Erythroblast (primary cell): ENCODE measurements at regions not wholly inside any gene's neighbourhood (a gene's known extent, or its start where the extent isn't known, plus 50 kb on each side); places are given as distances from the start of the nearest gene placed in this dataset.

Experiments used
- GATA1 ChIP-seq: IDR thresholded peaks from 2 replicates; pipeline ENCODE4 v1.6.1; 2011; ENCODE audit warnings: low read depth, mild to moderate bottlenecking, control low read depth, low read length, moderate library complexity
- POLR2A ChIP-seq: IDR thresholded peaks from 2 replicates; pipeline ENCODE4 v1.6.1; 2011; ENCODE audit warnings: mild to moderate bottlenecking, low read length

DNA sequence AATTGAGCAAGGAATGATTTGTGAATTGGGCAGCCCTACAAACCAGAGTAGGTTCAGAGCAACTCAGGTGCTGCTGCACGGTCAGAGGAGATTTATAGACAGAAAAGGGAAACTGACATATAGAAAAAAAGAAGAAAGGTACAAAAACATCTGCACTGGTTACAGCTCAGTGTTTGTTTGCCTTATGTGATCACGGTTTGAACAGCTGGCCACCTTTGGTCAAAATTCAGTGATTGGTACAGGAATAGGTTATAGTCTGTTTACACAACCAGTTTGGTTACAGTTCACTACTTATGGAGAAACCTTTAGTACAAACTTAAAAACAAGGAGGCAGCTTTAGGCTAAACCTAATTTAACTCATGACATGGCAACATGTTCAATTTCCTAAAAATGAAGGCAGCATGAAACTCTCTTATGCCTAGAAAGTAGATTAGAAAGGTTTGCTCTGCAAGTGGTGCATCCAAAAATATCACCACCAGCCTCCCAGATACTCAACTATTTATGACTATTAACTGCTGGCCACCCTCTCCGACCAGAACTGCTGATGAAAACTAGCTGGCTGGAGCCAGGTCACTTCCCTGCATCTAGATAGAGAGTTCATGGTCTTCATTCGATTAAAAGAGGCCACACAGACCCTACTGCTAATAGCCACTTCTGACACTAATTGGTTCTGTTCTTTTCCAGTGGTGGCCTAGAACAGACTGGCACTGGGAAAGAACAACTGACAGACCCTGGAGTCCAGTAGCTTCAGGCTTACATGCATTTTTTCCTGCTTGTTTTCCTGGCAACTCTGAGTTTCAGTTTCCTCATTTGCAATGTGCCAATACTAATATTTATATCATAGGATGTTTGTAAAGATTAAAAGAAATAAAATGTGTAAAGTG lies 548.0 kb downstream of the CCSER2 start:
- TF ChIP-seq POLR2A, result no peak
- TF ChIP-seq GATA1, result no peak
